Activated naive CD4-positive, alpha-beta T cell treated with anti-CD3 and anti-CD28 coated beads, Interleukin-2, amount 50 U/mL, for 24 hours (primary cell): ENCODE measurements at regions not wholly inside any gene's neighbourhood (a gene's known extent, or its start where the extent isn't known, plus 50 kb on each side); places are given as distances from the start of the nearest gene placed in this dataset.
"Not testable (repeated sequence)": the region's sequence is repeated elsewhere in the genome, so short reads cannot be mapped to it uniquely, and the experiment has no call there.

ENCODE experiments used
- H3K27ac Mint-ChIP-seq: one replicate; pipeline ENCODE4 v1.8.0; 2021; ENCODE audit warnings: mild to moderate bottlenecking, mixed read lengths
- H3K27me3 Mint-ChIP-seq: one replicate; pipeline ENCODE4 v1.8.0; 2021; ENCODE audit warnings: mixed read lengths
- H3K36me3 Mint-ChIP-seq: one replicate; pipeline ENCODE4 v1.8.0; 2021; ENCODE audit warnings: mixed read lengths
- H3K4me1 Mint-ChIP-seq: one replicate; pipeline ENCODE4 v1.8.0; 2021; ENCODE audit warnings: mixed read lengths
- H3K4me3 Mint-ChIP-seq: one replicate; pipeline ENCODE4 v1.8.0; 2021; ENCODE audit warnings: mild to moderate bottlenecking, mixed read lengths
- H3K9me3 Mint-ChIP-seq: one replicate; pipeline ENCODE4 v1.8.0; 2021; ENCODE audit warnings: mixed read lengths

DNA sequence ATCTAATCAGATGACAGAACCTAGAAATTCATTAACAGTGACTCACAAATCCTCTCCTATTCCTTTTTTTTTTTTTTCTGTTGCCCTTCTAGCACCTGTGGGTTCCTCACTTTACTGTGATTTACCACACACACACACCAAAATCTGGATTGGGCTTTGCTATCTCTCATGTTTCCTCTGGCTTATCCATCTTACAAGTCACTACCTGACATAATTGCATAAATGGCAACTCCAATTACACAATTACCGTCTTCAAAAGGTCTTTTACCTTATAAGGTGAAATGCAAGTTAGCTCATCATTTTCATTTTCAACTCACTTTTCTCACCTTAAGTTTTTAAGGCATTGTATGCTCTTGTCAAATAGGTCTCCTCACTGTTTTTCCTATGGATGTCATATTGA lies 426.3 kb upstream of the MEF2C start:
- Mint-ChIP-seq H3K27me3 (no peaks in the 10 kb centered on the region), H3K27ac (no peak overlapping the region), H3K36me3 (no peaks in the 10 kb centered on the region), H3K4me3 (no peak overlapping the region), H3K4me1 (no peaks in the 10 kb centered on the region), H3K9me3 (no peaks in the 10 kb centered on the region)

DNA sequence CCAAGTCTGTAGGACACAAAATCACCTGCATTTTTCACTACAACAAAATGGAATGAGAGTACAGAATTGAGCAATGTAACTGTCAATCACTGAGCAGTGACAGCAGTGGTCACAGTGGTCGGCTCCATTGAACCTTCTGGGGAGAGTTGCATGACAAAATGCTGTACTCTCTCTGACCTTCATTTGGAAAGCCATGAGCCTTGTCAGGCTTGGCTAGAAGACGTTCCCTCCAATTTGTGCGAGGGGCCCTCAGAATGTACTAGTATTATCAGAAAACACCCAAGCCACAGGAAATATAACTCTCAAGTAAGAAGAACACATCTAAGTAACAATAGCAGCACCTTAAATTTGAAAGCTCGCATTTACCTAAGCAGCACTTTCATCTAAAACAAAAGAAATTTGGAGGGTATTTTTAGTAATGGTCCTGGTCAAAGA lies 425.6 kb upstream of the MEF2C start:
- Mint-ChIP-seq H3K27ac (no peak overlapping the region), H3K9me3 (no peaks in the 10 kb centered on the region), H3K4me1 (no peaks in the 10 kb centered on the region), H3K27me3 (no peaks in the 10 kb centered on the region), H3K36me3 (no peaks in the 10 kb centered on the region), H3K4me3 (no peak overlapping the region)

GRCh38 chr5:89307972-89308371 lies 425.0 kb upstream of the MEF2C start:
- H3K27me3 Mint-ChIP-seq = no peaks in the 10 kb centered on the region
- no peak overlapping the region for H3K4me3 Mint-ChIP-seq
- no peaks in the 10 kb centered on the region for H3K4me1 Mint-ChIP-seq
- H3K27ac Mint-ChIP-seq = no peak overlapping the region
- H3K9me3 Mint-ChIP-seq = no peaks in the 10 kb centered on the region
- H3K36me3 Mint-ChIP-seq = no peaks in the 10 kb centered on the region

- not testable (repeated sequence) for H3K27me3 Mint-ChIP-seq, H3K27ac Mint-ChIP-seq, H3K36me3 Mint-ChIP-seq, H3K4me1 Mint-ChIP-seq, H3K4me3 Mint-ChIP-seq, H3K9me3 Mint-ChIP-seq
Observed at GRCh38 chr5:89307141-89307540, 424.2 kb upstream of the MEF2C start.

DNA sequence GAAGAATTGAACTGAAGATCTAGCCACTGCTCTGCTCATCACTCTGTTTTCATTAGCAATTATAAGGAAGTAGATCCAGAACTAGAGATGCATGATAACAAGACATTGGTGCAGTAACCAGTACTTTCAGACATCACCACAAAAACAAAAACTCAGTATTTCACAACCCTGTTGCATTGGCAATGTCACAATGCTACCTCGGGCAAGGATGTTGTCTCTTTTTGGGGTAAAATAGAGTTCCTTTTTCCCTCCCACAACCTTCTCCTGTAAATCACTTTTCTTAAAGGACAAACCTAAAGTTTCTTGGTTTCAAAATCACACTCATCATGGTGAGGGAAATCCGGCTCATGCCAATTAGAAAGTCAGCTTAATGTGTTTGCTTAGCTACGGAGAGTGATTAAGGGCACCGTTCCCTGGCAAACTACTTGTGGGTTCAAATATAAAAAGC lies 420.1 kb upstream of the MEF2C start:
- H3K27me3 Mint-ChIP-seq = no peaks in the 10 kb centered on the region
- no peaks in the 10 kb centered on the region for H3K36me3 Mint-ChIP-seq
- H3K9me3 Mint-ChIP-seq = no peaks in the 10 kb centered on the region
- H3K4me1 Mint-ChIP-seq = no peaks in the 10 kb centered on the region
- H3K27ac Mint-ChIP-seq = no peak overlapping the region
- H3K4me3 Mint-ChIP-seq = no peak overlapping the region

- no peaks in the 10 kb centered on the region for H3K27me3 Mint-ChIP-seq
- no peaks in the 10 kb centered on the region for H3K36me3 Mint-ChIP-seq
- H3K4me3 Mint-ChIP-seq = no peak overlapping the region
- no peaks in the 10 kb centered on the region for H3K9me3 Mint-ChIP-seq
- H3K4me1 Mint-ChIP-seq = no peaks in the 10 kb centered on the region
- H3K27ac Mint-ChIP-seq = no peak overlapping the region
Observed at GRCh38 chr5:89302102-89302891, 419.3 kb upstream of the MEF2C start.

GRCh38 chr5:89301321-89302025 lies 418.5 kb upstream of the MEF2C start:
- no peaks in the 10 kb centered on the region for H3K36me3 Mint-ChIP-seq
- H3K27ac Mint-ChIP-seq = no peak overlapping the region
- H3K27me3 Mint-ChIP-seq = no peaks in the 10 kb centered on the region
- H3K9me3 Mint-ChIP-seq = no peaks in the 10 kb centered on the region
- H3K4me3 Mint-ChIP-seq = no peak overlapping the region
- H3K4me1 Mint-ChIP-seq = no peaks in the 10 kb centered on the region

DNA sequence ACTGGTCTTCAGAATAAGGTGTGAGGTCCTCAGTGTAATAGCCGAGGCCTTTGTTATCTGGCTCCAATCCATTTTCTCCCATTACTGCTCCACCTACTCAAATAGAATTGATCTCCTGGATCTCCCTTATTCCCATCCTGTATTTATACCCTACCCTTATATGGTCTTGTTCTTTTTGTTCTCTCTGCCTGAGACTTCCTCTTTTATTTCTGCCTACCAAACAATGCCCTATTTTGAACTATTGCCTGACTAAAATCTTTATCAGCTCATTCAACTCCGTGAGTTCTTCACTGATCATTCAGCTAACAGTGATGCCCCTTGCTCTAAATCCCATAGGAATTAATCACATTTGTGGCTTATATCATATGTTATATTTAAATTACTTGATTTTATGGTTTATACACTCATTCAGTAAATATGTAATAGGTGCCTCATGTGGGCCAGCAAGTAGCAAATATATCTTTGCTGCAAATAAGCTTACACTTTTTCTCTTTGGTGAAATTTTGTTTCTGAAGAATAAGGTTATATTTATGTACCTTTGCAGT lies 417.5 kb upstream of the MEF2C start:
- H3K27ac Mint-ChIP-seq = no peak overlapping the region
- no peaks in the 10 kb centered on the region for H3K36me3 Mint-ChIP-seq
- H3K4me3 Mint-ChIP-seq = no peak overlapping the region
- no peaks in the 10 kb centered on the region for H3K27me3 Mint-ChIP-seq
- H3K4me1 Mint-ChIP-seq = no peaks in the 10 kb centered on the region
- H3K9me3 Mint-ChIP-seq = no peaks in the 10 kb centered on the region

DNA sequence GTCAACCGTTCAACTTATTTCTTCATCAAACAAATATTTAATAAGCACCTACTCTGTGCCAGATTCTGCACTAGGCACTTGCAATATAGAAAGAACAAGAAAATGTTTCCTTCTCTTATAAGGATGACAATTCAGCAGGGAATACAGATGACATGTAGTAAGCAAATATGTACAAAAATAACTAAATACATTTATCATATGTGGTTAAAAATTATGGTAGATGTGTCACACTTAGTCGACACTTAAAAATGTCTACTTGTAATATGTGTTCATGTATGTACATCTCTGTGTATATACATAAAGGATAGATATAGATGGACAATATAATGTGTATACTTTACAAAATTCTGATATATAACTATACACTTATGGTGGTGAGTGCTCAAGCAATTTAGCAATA lies 417.0 kb upstream of the MEF2C start:
- no peaks in the 10 kb centered on the region for H3K36me3 Mint-ChIP-seq
- H3K4me3 Mint-ChIP-seq = no peak overlapping the region
- no peaks in the 10 kb centered on the region for H3K27me3 Mint-ChIP-seq
- H3K27ac Mint-ChIP-seq = no peak overlapping the region
- no peaks in the 10 kb centered on the region for H3K9me3 Mint-ChIP-seq
- H3K4me1 Mint-ChIP-seq = no peaks in the 10 kb centered on the region

DNA sequence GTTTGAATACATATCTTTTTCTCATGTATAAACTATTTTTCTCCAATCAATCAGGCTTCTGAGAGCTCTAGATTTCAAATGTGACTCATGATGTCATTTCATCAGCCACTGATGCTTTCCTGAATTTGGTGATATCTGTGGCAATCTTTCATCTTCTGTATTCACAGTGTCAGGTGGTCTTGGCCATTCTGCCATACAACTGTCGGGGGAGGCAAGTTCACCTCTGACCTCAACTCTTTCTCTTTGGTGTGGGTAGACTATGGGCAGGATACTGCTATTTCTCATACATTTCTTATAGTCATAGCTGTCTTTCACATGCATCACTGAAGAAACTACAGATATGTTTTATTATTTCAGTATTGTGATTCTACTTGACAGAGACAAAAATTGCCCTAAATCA lies 414.1 kb upstream of the MEF2C start:
- Mint-ChIP-seq H3K4me3 (no peak overlapping the region), H3K27me3 (no peaks in the 10 kb centered on the region), H3K27ac (no peak overlapping the region), H3K9me3 (peaks cover 3% of the 10 kb centered on the region), H3K4me1 (no peaks in the 10 kb centered on the region), H3K36me3 (no peaks in the 10 kb centered on the region)

- peaks cover 3% of the 10 kb centered on the region for H3K9me3 Mint-ChIP-seq
- no peak overlapping the region for H3K4me3 Mint-ChIP-seq
- H3K4me1 Mint-ChIP-seq = no peaks in the 10 kb centered on the region
- no peaks in the 10 kb centered on the region for H3K27me3 Mint-ChIP-seq
- H3K36me3 Mint-ChIP-seq = no peaks in the 10 kb centered on the region
- H3K27ac Mint-ChIP-seq = no peak overlapping the region
Observed at GRCh38 chr5:89293810-89294209, 410.8 kb upstream of the MEF2C start.

- H3K9me3 Mint-ChIP-seq = peaks cover 3% of the 10 kb centered on the region
- no peaks in the 10 kb centered on the region for H3K4me1 Mint-ChIP-seq
- H3K36me3 Mint-ChIP-seq = no peaks in the 10 kb centered on the region
- H3K27me3 Mint-ChIP-seq = no peaks in the 10 kb centered on the region
- no peak overlapping the region for H3K27ac Mint-ChIP-seq
- H3K4me3 Mint-ChIP-seq = no peak overlapping the region
Observed at GRCh38 chr5:89292487-89292886, 409.5 kb upstream of the MEF2C start.

- peaks cover 9% of the 10 kb centered on the region for H3K9me3 Mint-ChIP-seq
- no peak overlapping the region for H3K27ac Mint-ChIP-seq
- H3K36me3 Mint-ChIP-seq = no peaks in the 10 kb centered on the region
- no peaks in the 10 kb centered on the region for H3K27me3 Mint-ChIP-seq
- H3K4me3 Mint-ChIP-seq = no peak overlapping the region
- no peaks in the 10 kb centered on the region for H3K4me1 Mint-ChIP-seq
Observed at GRCh38 chr5:89289604-89290003, 406.6 kb upstream of the MEF2C start.

DNA sequence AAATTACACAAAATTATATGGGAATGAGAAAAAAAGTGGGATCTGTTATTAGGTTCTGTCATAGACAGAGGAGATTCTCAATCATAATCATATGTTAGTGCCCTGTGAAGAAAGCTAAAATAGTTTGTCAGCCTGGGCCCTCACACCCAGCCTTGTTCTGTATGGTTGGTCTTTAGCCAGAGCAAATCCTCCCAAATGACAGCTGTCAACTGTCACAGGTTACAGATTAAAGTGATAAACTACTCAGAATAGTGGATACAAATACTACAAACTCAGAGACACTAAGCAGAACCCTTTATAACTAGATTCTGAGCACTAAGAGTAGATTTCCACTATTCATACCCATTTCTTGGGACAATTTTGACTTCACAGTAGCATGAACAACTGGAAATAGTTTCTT lies 405.0 kb upstream of the MEF2C start:
- Mint-ChIP-seq H3K4me3 (no peak overlapping the region), H3K27me3 (no peaks in the 10 kb centered on the region), H3K36me3 (no peaks in the 10 kb centered on the region), H3K4me1 (no peaks in the 10 kb centered on the region), H3K27ac (no peak overlapping the region), H3K9me3 (peaks cover 8% of the 10 kb centered on the region)

DNA sequence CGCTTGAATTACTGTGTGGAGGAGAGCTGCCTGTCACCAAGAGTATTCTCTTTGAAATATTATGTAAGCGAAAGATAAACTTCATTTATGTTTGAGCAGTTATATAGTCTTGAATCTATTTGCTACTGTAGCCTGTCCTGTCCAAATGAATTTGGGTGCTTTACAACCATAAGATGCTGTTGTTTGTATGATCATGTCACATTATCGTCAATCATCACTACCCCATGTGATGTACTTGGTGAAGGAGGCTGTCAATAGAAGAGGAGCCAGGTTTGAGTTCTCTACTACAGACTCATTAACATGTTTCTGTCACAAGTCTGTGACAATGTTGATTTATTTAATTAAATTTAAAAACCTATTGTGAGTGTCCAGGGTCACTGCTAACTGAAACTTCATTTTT lies 403.3 kb upstream of the MEF2C start:
- Mint-ChIP-seq H3K27me3 (no peaks in the 10 kb centered on the region), H3K9me3 (peaks cover 8% of the 10 kb centered on the region), H3K4me1 (no peaks in the 10 kb centered on the region)

GRCh38 chr5:89283728-89284493 lies 400.9 kb upstream of the MEF2C start:
- Mint-ChIP-seq H3K27ac (no peak overlapping the region), H3K36me3 (no peaks in the 10 kb centered on the region), H3K4me3 (no peak overlapping the region), H3K27me3 (no peaks in the 10 kb centered on the region), H3K9me3 (peaks cover 8% of the 10 kb centered on the region), H3K4me1 (no peaks in the 10 kb centered on the region)

More for the DNA sequence above, 403.3 kb upstream of the MEF2C start:
- Mint-ChIP-seq H3K36me3 (no peaks in the 10 kb centered on the region), H3K4me3 (no peak overlapping the region), H3K27ac (no peak overlapping the region)
